ENCODE measurements at regions not wholly inside any gene's neighbourhood (a gene's known extent, or its start where the extent isn't known, plus 50 kb on each side); places are given as distances from the start of the nearest gene placed in this dataset. TPM values are rescaled to one million over a fixed set of nuclear protein-coding genes. Genes with fewer than 3 reads are reported as not detected.

- WGBS, 2 donors = 88 to 89% methylated on average over 2 of the region's 2 CpGs
Observed at GRCh38 chr10:52858722-52859121, 86.1 kb upstream of the MBL2 start.

GRCh38 chr10:52855546-52856325 lies 83.2 kb upstream of the MBL2 start:
- Histone ChIP-seq H3K27me3 (no peaks in the 10 kb centered on the region), H3K4me1 (no peaks in the 10 kb centered on the region), H3K27ac (no peak overlapping the region), H3K36me3 (no peaks in the 10 kb centered on the region), H3K9me3 (no peaks in the 10 kb centered on the region), H3K4me3 (replicated peaks in 1 of 3) (no peak overlapping the region)
- TF ChIP-seq CTCF (IDR thresholded peaks at IDR 0.05) (no peak), POLR2A (IDR thresholded peaks at IDR 0.05) (no peak)
- WGBS, 2 donors = 81 to 86% methylated on average over 1 of the region's 1 CpG
- intact Hi-C loops (cut with DNase I) = no loop called here
- no peak for DNase-seq

More at GRCh38 chr10:52858722-52859121, 86.1 kb upstream of the MBL2 start:
- Histone ChIP-seq H3K4me1 (no peaks in the 10 kb centered on the region), H3K36me3 (no peaks in the 10 kb centered on the region), H3K9me3 (no peaks in the 10 kb centered on the region), H3K27me3 (no peaks in the 10 kb centered on the region), H3K4me3 (replicated peaks in 1 of 3) (no peak overlapping the region), H3K27ac (no peak overlapping the region)
- TF ChIP-seq POLR2A (IDR thresholded peaks at IDR 0.05) = no peak
- TF ChIP-seq CTCF (IDR thresholded peaks at IDR 0.05) = no peak
- intact Hi-C loops (cut with DNase I) = no loop called here
- no peak for DNase-seq

- WGBS, 2 donors = 85 to 87% methylated on average over 4 of the region's 4 CpGs
- no peaks in the 10 kb centered on the region for H3K4me1 ChIP-seq
- TF ChIP-seq POLR2A (IDR thresholded peaks at IDR 0.05) = no peak
- no peak for TF ChIP-seq CTCF (IDR thresholded peaks at IDR 0.05)
- intact Hi-C loops (cut with DNase I) = no loop called here
- H3K9me3 ChIP-seq = no peaks in the 10 kb centered on the region
- no peaks in the 10 kb centered on the region for H3K27me3 ChIP-seq
- H3K27ac ChIP-seq = no peak overlapping the region
- no peaks in the 10 kb centered on the region for H3K36me3 ChIP-seq
- DNase-seq = no peak
- no peak overlapping the region for H3K4me3 ChIP-seq (replicated peaks in 1 of 3)
Observed at GRCh38 chr10:52853704-52854103, 81.1 kb upstream of the MBL2 start.

GRCh38 chr10:52836816-52837215 lies 64.2 kb upstream of the MBL2 start:
- H3K36me3 ChIP-seq = no peaks in the 10 kb centered on the region
- no peak overlapping the region for H3K4me3 ChIP-seq (replicated peaks in 1 of 3)
- intact Hi-C loops (cut with DNase I) = no loop called here
- no peaks in the 10 kb centered on the region for H3K27me3 ChIP-seq
- H3K9me3 ChIP-seq = no peaks in the 10 kb centered on the region
- no peaks in the 10 kb centered on the region for H3K4me1 ChIP-seq
- TF ChIP-seq POLR2A (IDR thresholded peaks at IDR 0.05) (no peak), CTCF (IDR thresholded peaks at IDR 0.05) (no peak)
- no peak for DNase-seq
- 86 to 92% methylated on average over 2 of the region's 2 CpGs for WGBS, 2 donors
- no peak overlapping the region for H3K27ac ChIP-seq

Small RNAs in the stretch of these regions (small RNA-seq; reads per million reads assigned to genes)
- not detected for gene RF00019
- gene RNA5SP318 = not detected
- gene SNRPEP8 = not detected

Measured in thyroid gland (tissue), 4 donors.